Transverse colon (tissue), 4 donors: ENCODE measurements at regions not wholly inside any gene's neighbourhood (a gene's known extent, or its start where the extent isn't known, plus 50 kb on each side); places are given as distances from the start of the nearest gene placed in this dataset.

Source experiments
- DNase-seq: peaks from one replicate; pipeline ENCODE4 v3.0.0-alpha.2; 2019
- H3K27ac ChIP-seq, 4 donors: fragments of 200-600 bp; sonication (generic); 2 replicates each; pipeline ENCODE4 v1.5.1; 2016 to 2018; ENCODE audit warnings: inconsistent platforms in 4 of 4
- H3K27me3 ChIP-seq: fragments of 200-600 bp; sonication (generic); 2 replicates; pipeline ENCODE4 v1.5.1; 2017; ENCODE audit warnings: inconsistent platforms
- H3K36me3 ChIP-seq, 4 donors: fragments of 200-600 bp; sonication (generic); 2 replicates each; pipeline ENCODE4 v1.5.1; 2017 to 2019; ENCODE audit warnings: inconsistent platforms in 4 of 4
- H3K4me1 ChIP-seq, 4 donors: fragments of 200-600 bp; sonication (generic); 2 replicates each; pipeline ENCODE4 v1.5.1; 2017 to 2020; ENCODE audit warnings: inconsistent platforms in 4 of 4
- H3K4me3 ChIP-seq, 4 donors: fragments of 200-600 bp; sonication (generic); 1 replicate in 1 of 4; 2 replicates in 3 of 4; pipeline versions ENCODE4 v1.5.1 to v1.6.1; 2017 to 2019; ENCODE audit warnings: inconsistent platforms in 4 of 4
- H3K9me3 ChIP-seq, 2 donors: fragments of 200-600 bp; sonication (generic); 2 replicates each; pipeline ENCODE4 v1.5.1; 2017 to 2019; ENCODE audit warnings: inconsistent platforms in 2 of 2
- EP300 ChIP-seq: sonication (generic); formaldehyde crosslinking; IDR thresholded peaks from one replicate; pipeline ENCODE4 v1.6.1; 2017; ENCODE audit warnings: antibody characterized with exemption, low read depth
- POLR2A ChIP-seq: fragments of 450-650 bp; IDR thresholded peaks from one replicate; pipeline ENCODE4 v1.6.1; 2016; ENCODE audit warnings: antibody characterized with exemption, mild to moderate bottlenecking, moderate library complexity
- POLR2AphosphoS5 ChIP-seq, 3 donors: sonication (generic); formaldehyde crosslinking; IDR thresholded peaks; one replicate each; pipeline ENCODE4 v1.6.1; 2016; ENCODE audit warnings: antibody characterized with exemption in 3 of 3
- WGBS, 2 donors: methylation state at CpG; one replicate each; pipeline ENCODE4 v1.1.5; 2018; ENCODE audit warnings: low coverage in 1 of 2; 5-methylcytosine and 5-hydroxymethylcytosine counted together
- in situ Hi-C, 4 donors: fragments of 200-750 bp; cut with MboI; loops; one replicate each; pipeline versions ENCODE4 v1.15.0 to v1.15.1; 2017; ENCODE audit warnings: low sequenced_read_pairs in 3 of 4, low pct_ligation_motif_present in 1 of 4, low pct_unique_long_range_greater_than_20kb in 1 of 4
- intact Hi-C: fragments of 100-400 bp; cut with DNase I; formaldehyde crosslinking; loops from one replicate; pipeline ENCODE4 v1.15.1; 2023; ENCODE audit warnings: low total_unique reads
- TF ChIP-seq, protein P1 (sequence below), 5 experiments: fragments of 200-600 bp in 3 of 5; fragments of 450-650 bp in 2 of 5; sonication (generic) in 3 of 5; IDR thresholded peaks; 1 replicate in 2 of 5; 2 replicates in 3 of 5; pipeline ENCODE4 v1.5.1; 2016 to 2017; ENCODE audit warnings: antibody characterized with exemption in 5 of 5, inconsistent platforms in 3 of 5, mild to moderate bottlenecking in 2 of 5, moderate library complexity in 1 of 5

DNA sequence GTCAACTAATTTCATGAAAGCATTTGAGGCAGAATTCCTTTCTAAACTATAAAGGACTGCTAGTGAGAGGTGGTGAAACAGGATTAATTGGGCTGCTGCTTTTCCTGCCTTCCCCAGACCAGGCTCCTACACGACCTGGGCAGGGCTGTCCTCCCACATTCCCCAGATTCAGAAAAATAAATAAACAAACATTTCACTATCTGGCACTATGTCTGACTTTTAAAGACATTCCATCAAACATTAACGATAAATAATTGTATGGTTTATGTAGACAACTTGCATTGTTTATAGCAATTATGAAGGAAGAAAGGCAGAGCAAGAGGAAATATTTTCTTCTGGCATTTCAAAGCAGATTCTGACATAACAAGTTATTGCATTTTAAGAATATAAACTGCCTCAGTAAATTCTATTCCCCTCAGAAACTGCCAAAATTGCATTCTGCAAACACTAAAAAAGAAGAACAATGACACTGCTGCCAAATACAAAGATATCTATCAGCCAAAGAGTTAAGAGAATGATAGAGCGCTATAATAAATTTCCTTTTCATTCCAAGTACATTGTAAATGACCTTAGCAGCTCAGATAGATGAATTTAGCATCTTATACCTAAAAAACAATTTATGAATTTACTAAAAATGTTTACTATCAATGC, 214.7 kb upstream of the INTU start:
- no peaks in the 10 kb centered on the region for H3K9me3 ChIP-seq
- in situ Hi-C loops, result no loop called here
- H3K4me3 ChIP-seq, result no peak overlapping the region
- H3K27ac ChIP-seq, result no peak overlapping the region
- H3K4me1 ChIP-seq, result peaks cover 0 to 3% (median 0%) of the 10 kb centered on the region in 4 donors
- no peaks in the 10 kb centered on the region for H3K27me3 ChIP-seq
- WGBS, 2 donors, result 37 to 40% methylated on average over 3 of the region's 3 CpGs
- TF ChIP-seq POLR2A (no peak), EP300 (no peak)
- no peak for DNase-seq
- no peaks in the 10 kb centered on the region for H3K36me3 ChIP-seq
- intact Hi-C loops, result no loop called here

DNA sequence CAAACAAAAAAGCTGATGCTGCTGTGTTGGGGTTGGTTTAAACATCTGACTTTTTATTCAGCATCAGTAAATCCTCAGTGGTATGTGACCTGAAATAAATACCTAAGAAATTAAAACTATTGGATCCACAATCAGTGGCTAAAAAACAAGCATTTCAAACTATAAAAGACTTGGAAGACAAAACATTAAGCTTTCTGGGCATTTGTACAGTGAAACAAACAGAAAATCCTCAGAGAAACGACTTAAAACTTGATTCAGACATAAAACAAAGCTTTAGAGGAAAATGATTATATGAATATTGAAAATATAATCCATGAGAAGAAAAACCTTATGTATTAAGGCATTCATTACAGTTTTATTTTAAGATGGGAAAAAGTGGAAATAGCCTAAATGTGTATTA, 213.3 kb upstream of the INTU start:
- WGBS, 2 donors, result 18 to 28% methylated on average over 1 of the region's 1 CpG
- DNase-seq, result no peak
- no peaks in the 10 kb centered on the region for H3K36me3 ChIP-seq
- no peaks in the 10 kb centered on the region for H3K9me3 ChIP-seq
- no peak overlapping the region for H3K4me3 ChIP-seq
- H3K27ac ChIP-seq, result no peak overlapping the region
- no peaks in the 10 kb centered on the region for H3K27me3 ChIP-seq
- TF ChIP-seq POLR2A (no peak), POLR2AphosphoS5 (IDR thresholded peaks at IDR 0.05) (no peak), EP300 (no peak)
- TF ChIP-seq, protein P1, sequence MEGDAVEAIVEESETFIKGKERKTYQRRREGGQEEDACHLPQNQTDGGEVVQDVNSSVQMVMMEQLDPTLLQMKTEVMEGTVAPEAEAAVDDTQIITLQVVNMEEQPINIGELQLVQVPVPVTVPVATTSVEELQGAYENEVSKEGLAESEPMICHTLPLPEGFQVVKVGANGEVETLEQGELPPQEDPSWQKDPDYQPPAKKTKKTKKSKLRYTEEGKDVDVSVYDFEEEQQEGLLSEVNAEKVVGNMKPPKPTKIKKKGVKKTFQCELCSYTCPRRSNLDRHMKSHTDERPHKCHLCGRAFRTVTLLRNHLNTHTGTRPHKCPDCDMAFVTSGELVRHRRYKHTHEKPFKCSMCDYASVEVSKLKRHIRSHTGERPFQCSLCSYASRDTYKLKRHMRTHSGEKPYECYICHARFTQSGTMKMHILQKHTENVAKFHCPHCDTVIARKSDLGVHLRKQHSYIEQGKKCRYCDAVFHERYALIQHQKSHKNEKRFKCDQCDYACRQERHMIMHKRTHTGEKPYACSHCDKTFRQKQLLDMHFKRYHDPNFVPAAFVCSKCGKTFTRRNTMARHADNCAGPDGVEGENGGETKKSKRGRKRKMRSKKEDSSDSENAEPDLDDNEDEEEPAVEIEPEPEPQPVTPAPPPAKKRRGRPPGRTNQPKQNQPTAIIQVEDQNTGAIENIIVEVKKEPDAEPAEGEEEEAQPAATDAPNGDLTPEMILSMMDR (IDR thresholded peaks at IDR 0.05), result no peak
- intact Hi-C loops, result no loop called here
- peaks cover 0 to 3% (median 0%) of the 10 kb centered on the region in 4 donors for H3K4me1 ChIP-seq
- in situ Hi-C loops, result no loop called here

DNA sequence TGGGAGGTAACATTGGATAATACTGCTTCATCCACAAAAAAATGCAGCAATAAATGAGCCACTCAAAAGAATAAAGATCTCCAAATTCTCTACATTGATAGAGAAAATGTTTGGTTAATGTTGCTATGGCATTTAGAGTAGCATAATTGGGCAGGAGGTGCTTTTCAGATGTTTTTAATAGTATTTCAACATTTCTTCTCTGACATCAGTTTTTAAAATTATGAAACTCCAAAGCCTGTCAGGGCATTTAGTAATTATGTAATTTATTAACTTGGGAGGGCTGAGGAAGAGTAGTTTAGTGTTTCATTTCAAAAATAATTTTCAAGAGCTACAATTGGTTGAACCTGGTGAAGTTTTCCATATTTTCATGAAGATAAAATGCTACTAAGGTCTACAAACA, 211.3 kb upstream of the INTU start:
- no peak for DNase-seq
- no peaks in the 10 kb centered on the region for H3K9me3 ChIP-seq
- no peak overlapping the region for H3K4me3 ChIP-seq
- TF ChIP-seq POLR2A (no peak), POLR2AphosphoS5 (IDR thresholded peaks at IDR 0.05) (no peak), EP300 (no peak)
- TF ChIP-seq, protein P1 (IDR thresholded peaks at IDR 0.05), result no peak
- intact Hi-C loops, result no loop called here
- H3K4me1 ChIP-seq, result peaks cover 0 to 3% (median 0%) of the 10 kb centered on the region in 4 donors
- H3K27me3 ChIP-seq, result no peaks in the 10 kb centered on the region
- no peak overlapping the region for H3K27ac ChIP-seq
- in situ Hi-C loops, result no loop called here
- H3K36me3 ChIP-seq, result no peaks in the 10 kb centered on the region

DNA sequence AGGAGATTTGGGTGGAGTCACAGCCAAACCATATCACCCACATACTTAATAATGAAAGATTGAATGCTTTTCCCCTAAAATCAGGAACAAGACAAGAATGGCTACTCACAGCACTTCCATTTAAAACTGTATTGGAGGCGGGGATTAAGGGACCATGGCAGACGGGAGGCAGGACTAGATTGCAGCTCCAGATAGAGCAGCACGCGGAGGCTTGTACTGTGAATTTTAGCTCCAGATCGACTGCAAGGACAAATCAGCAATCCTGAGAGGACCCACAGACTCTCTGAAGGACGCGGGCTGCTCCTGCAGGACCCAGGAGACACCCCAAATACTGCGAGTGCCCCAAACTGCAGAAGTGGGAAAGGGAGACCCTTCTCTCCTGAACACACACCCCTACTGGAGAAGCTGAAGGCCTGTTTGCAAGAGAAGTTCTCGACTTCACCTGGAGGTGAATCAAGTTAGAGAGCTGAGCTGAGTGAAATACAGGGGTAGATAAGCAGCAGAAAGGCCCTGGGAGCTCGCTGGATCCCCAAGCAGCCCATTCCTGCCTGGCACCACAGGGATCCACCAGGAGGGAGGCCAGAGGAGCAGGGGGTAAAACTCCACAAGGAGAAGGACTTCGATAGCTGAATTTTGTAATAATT, 207.4 kb upstream of the INTU start:
- WGBS, 2 donors, result 72 to 85% methylated on average over 3 to 11 of the region's 11 CpGs

DNA sequence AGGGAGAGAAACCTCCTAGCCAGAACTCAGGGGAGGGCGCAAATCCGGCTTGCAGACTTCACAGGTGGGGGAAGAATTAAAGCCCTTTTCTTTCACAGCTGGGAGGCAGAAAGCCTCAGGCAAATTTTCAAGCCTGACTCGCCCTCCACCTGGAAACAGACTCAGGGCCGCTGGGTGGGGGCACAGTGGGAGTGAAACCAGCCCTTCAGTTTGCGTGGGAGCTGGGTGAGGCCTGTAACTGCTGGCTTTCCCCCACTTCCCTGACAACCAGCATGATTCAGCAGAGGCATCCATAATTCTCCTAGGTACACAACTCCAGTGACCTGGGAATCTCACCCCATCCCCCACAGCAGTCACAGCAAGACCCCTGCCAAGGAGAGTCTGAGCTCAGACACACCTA, 206.9 kb upstream of the INTU start:
- no peak overlapping the region for H3K4me3 ChIP-seq
- no peaks in the 10 kb centered on the region for H3K27me3 ChIP-seq
- no peak overlapping the region for H3K27ac ChIP-seq
- intact Hi-C loops, result no loop called here
- H3K36me3 ChIP-seq, result no peaks in the 10 kb centered on the region
- H3K9me3 ChIP-seq, result no peaks in the 10 kb centered on the region
- 70% methylated on average over 5 of the region's 5 CpGs; no CpG with 5 or more reads in 1 of the 2 donors for WGBS, 2 donors
- DNase-seq, result no peak
- TF ChIP-seq POLR2AphosphoS5 (IDR thresholded peaks at IDR 0.05), result no peak
- in situ Hi-C loops, result no loop called here
- H3K4me1 ChIP-seq, result no peaks in the 10 kb centered on the region

More for the DNA sequence above, 207.4 kb upstream of the INTU start:
- in situ Hi-C loops (no loop called here), intact Hi-C loops (no loop called here)
- TF ChIP-seq EP300 (no peak), POLR2A (no peak)
- no peak for DNase-seq
- no peaks in the 10 kb centered on the region for H3K9me3 ChIP-seq
- H3K4me3 ChIP-seq, result no peak overlapping the region
- H3K27ac ChIP-seq, result no peak overlapping the region
- H3K4me1 ChIP-seq, result no peaks in the 10 kb centered on the region
- no peaks in the 10 kb centered on the region for H3K27me3 ChIP-seq
- H3K36me3 ChIP-seq, result no peaks in the 10 kb centered on the region
